Omental fat pad (tissue), 3 donors: ENCODE measurements at regions not wholly inside any gene's neighbourhood (a gene's known extent, or its start where the extent isn't known, plus 50 kb on each side); places are given as distances from the start of the nearest gene placed in this dataset.

Experiments
- ATAC-seq: fragments of 150-250 bp; one replicate; pipeline ENCODE4 v1.9.1; 2016; ENCODE audit warnings: mild to moderate bottlenecking, moderate library complexity; ENCODE audit not compliant: low FRiP score
- DNase-seq: peaks from one replicate; pipeline ENCODE4 v3.0.0-alpha.2; 2019; ENCODE audit warnings: low spot score
- CTCF ChIP-seq, 3 donors: fragments of 450-650 bp; IDR thresholded peaks; one replicate each; pipeline ENCODE4 v1.5.1; 2016 to 2017; ENCODE audit warnings: antibody characterized with exemption in 3 of 3, mild to moderate bottlenecking in 3 of 3, moderate library complexity in 2 of 3

- no peak for ATAC-seq
- TF ChIP-seq CTCF (IDR thresholded peaks at IDR 0.05) = no peak
- no peak for DNase-seq
These were observed 606.5 kb downstream of the CPS1 start for GRCh38 chr2:211162911-211163310.

GRCh38 chr2:211170843-211171242, 614.4 kb downstream of the CPS1 start:
- TF ChIP-seq CTCF (IDR thresholded peaks at IDR 0.05) = no peak
- ATAC-seq (no peak), DNase-seq (no peak)

DNA sequence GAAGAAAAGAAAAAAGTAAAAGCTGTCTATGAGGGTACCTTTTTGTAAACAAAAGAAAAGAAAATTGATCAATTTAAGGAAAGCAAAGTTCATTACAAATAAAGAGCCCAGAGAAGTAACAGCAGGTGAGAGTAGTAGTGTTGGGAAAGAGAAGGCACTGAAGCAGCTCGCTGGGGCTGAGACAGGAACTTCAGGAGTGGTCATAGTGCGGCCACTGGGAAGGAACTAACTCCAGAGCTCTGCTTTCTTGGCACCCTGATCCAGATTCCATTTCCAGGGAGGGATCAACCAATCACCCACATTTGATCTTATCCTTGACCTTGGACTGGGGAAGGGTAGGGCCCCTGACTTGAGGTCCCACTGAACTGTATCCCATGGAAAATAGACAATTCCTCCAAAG, 617.6 kb downstream of the CPS1 start:
- ATAC-seq = no peak

GRCh38 chr2:211174631-211175030, 618.2 kb downstream of the CPS1 start:
- DNase-seq (no peak), ATAC-seq (no peak)
- TF ChIP-seq CTCF (IDR thresholded peaks at IDR 0.05) = no peak

More for the DNA sequence above, 617.6 kb downstream of the CPS1 start:
- DNase-seq = no peak
- no peak for TF ChIP-seq CTCF (IDR thresholded peaks at IDR 0.05)

GRCh38 chr2:211175956-211176355, 619.6 kb downstream of the CPS1 start:
- no peak for TF ChIP-seq CTCF (IDR thresholded peaks at IDR 0.05)
- DNase-seq = no peak
- ATAC-seq = no peak

DNA sequence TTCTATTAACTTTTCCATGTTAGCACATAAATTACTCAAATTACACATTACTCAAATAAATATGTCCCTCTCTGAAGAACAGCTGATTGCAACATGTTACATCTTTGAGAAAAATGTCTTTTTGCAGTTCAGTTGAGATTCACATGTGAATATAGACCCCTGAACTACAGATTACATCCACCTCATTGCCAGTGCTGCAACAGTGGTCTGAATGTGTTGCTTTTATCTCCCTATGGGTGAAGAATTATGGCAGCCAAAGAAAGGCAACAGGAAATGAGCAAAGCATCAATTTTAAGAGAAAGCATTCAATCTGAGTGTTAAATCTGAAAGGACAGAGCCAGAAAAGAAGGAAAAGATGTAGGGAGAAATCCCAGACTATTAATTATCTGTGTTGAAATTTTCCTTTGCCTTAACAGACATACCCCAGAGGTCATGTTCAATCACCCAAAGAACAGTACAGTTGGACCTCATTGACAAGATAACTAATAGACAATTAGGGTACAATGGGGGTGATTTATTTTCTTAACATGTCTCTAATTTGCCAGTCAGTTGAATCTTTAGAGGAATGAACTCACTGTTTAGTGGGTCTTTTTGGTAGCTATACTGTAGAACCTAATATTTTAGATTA, 620.2 kb downstream of the CPS1 start:
- DNase-seq = no peak
- TF ChIP-seq CTCF (IDR thresholded peaks at IDR 0.05) = no peak
- no peak for ATAC-seq

GRCh38 chr2:211181626-211182025, 625.2 kb downstream of the CPS1 start:
- DNase-seq = no peak
- TF ChIP-seq CTCF (IDR thresholded peaks at IDR 0.05) = no peak
- no peak for ATAC-seq
